ENCODE measurements at regions not wholly inside any gene's neighbourhood (a gene's known extent, or its start where the extent isn't known, plus 50 kb on each side); places are given as distances from the start of the nearest gene placed in this dataset.

DNA sequence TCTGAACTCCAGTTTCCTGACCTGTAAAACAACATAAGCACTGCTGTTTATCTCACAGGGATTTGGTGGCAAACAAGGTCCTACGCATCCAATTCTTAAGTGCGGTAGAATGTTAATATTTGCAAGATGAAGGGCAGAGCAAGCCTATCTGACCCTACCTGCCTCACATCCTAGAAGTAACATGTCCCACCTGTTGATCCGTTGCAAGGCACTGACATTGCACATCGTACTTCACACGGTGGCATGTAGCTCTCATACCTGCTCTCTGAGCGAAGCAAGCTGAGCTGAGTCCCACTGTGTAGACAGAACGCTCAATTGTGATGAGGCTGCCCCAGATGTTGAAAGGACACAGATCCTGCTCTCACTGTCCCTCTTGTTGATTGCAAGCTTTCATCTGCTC, 154.7 kb upstream of the PDE10A start (continued):
- TF ChIP-seq CTCF (IDR thresholded peaks at IDR 0.05) (no peak), SP1 (CRISPR knock-in tag; conservative IDR thresholded peaks at IDR 0.05) (no peak), ZNF121 (CRISPR knock-in tag; IDR thresholded peaks at IDR 0.05) (no peak), SMAD4 (CRISPR knock-in tag; IDR thresholded peaks at IDR 0.05) (no peak)

GRCh38 chr6:165817148-165817547, 154.1 kb upstream of the PDE10A start:
- POLR2A ChIA-PET = no interaction called here
- no peak for DNase-seq (ENCODE audit: low spot score)
- no peaks in the 10 kb centered on the region for H3K36me3 Mint-ChIP-seq
- no peak for ATAC-seq
- peaks cover 52% of the 10 kb centered on the region for H3K4me1 Mint-ChIP-seq
- no peak overlapping the region for H3K27ac Mint-ChIP-seq
- TF ChIP-seq, protein P1, sequence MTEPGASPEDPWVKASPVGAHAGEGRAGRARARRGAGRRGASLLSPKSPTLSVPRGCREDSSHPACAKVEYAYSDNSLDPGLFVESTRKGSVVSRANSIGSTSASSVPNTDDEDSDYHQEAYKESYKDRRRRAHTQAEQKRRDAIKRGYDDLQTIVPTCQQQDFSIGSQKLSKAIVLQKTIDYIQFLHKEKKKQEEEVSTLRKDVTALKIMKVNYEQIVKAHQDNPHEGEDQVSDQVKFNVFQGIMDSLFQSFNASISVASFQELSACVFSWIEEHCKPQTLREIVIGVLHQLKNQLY (CRISPR knock-in tag; IDR thresholded peaks at IDR 0.05) = no peak
- TF ChIP-seq STAT6 (CRISPR knock-in tag; conservative IDR thresholded peaks at IDR 0.05; ENCODE audit: low read depth) = no peak
- no peak for TF ChIP-seq TEAD4 (CRISPR knock-in tag; IDR thresholded peaks at IDR 0.05)
- TF ChIP-seq, protein P2, sequence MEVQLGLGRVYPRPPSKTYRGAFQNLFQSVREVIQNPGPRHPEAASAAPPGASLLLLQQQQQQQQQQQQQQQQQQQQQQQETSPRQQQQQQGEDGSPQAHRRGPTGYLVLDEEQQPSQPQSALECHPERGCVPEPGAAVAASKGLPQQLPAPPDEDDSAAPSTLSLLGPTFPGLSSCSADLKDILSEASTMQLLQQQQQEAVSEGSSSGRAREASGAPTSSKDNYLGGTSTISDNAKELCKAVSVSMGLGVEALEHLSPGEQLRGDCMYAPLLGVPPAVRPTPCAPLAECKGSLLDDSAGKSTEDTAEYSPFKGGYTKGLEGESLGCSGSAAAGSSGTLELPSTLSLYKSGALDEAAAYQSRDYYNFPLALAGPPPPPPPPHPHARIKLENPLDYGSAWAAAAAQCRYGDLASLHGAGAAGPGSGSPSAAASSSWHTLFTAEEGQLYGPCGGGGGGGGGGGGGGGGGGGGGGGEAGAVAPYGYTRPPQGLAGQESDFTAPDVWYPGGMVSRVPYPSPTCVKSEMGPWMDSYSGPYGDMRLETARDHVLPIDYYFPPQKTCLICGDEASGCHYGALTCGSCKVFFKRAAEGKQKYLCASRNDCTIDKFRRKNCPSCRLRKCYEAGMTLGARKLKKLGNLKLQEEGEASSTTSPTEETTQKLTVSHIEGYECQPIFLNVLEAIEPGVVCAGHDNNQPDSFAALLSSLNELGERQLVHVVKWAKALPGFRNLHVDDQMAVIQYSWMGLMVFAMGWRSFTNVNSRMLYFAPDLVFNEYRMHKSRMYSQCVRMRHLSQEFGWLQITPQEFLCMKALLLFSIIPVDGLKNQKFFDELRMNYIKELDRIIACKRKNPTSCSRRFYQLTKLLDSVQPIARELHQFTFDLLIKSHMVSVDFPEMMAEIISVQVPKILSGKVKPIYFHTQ (CRISPR knock-in tag; IDR thresholded peaks at IDR 0.05) = no peak
- TF ChIP-seq, protein P3, sequence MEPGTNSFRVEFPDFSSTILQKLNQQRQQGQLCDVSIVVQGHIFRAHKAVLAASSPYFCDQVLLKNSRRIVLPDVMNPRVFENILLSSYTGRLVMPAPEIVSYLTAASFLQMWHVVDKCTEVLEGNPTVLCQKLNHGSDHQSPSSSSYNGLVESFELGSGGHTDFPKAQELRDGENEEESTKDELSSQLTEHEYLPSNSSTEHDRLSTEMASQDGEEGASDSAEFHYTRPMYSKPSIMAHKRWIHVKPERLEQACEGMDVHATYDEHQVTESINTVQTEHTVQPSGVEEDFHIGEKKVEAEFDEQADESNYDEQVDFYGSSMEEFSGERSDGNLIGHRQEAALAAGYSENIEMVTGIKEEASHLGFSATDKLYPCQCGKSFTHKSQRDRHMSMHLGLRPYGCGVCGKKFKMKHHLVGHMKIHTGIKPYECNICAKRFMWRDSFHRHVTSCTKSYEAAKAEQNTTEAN (CRISPR knock-in tag; IDR thresholded peaks at IDR 0.05) = no peak
- TF ChIP-seq, protein P4, sequence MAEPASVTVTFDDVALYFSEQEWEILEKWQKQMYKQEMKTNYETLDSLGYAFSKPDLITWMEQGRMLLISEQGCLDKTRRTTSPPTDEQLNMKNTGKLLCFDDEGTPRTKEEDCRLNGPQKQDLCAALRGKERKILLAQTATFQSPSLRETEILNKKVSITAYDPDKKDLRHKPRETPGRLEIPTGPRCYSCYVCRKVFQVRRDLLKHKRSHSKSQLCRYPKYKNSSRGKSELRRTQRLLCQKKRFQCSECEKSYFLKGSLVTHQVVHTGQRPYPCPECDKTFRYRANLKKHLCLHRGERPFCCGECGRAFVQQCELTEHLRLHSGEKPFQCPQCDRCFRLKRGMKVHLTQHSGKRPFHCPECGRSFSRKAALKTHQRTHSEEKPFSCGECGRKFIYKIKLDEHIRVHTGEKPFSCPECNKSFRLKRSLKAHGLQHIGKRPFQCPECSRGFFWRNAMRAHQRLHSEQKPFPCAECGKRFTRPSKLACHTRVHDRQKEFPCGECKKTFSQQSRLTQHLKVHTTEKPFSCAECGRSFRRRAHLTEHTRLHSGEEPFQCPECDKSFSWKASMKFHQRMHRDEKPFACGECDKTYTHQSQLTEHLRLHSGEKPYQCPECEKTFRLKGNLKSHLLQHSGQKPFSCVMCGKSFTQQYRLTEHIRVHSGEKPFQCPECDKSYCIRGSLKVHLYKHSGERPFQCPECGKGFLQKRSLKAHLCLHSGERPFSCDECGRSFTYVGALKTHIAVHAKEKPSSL (CRISPR knock-in tag; conservative IDR thresholded peaks at IDR 0.05) = no peak
- TF ChIP-seq SMAD3 (CRISPR knock-in tag; IDR thresholded peaks at IDR 0.05; ENCODE audit: borderline replicate concordance) = no peak
- no peak for TF ChIP-seq SP1 (CRISPR knock-in tag; conservative IDR thresholded peaks at IDR 0.05)
- no peak for TF ChIP-seq GTF2I (CRISPR knock-in tag; conservative IDR thresholded peaks at IDR 0.05)
- TF ChIP-seq, protein P5, sequence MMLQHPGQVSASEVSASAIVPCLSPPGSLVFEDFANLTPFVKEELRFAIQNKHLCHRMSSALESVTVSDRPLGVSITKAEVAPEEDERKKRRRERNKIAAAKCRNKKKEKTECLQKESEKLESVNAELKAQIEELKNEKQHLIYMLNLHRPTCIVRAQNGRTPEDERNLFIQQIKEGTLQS (CRISPR knock-in tag; conservative IDR thresholded peaks at IDR 0.05) = no peak
- TF ChIP-seq, protein P6, sequence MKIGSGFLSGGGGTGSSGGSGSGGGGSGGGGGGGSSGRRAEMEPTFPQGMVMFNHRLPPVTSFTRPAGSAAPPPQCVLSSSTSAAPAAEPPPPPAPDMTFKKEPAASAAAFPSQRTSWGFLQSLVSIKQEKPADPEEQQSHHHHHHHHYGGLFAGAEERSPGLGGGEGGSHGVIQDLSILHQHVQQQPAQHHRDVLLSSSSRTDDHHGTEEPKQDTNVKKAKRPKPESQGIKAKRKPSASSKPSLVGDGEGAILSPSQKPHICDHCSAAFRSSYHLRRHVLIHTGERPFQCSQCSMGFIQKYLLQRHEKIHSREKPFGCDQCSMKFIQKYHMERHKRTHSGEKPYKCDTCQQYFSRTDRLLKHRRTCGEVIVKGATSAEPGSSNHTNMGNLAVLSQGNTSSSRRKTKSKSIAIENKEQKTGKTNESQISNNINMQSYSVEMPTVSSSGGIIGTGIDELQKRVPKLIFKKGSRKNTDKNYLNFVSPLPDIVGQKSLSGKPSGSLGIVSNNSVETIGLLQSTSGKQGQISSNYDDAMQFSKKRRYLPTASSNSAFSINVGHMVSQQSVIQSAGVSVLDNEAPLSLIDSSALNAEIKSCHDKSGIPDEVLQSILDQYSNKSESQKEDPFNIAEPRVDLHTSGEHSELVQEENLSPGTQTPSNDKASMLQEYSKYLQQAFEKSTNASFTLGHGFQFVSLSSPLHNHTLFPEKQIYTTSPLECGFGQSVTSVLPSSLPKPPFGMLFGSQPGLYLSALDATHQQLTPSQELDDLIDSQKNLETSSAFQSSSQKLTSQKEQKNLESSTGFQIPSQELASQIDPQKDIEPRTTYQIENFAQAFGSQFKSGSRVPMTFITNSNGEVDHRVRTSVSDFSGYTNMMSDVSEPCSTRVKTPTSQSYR (CRISPR knock-in tag; IDR thresholded peaks at IDR 0.05) = no peak
- no peak for TF ChIP-seq EMX1 (CRISPR knock-in tag; IDR thresholded peaks at IDR 0.05)
- TF ChIP-seq SMAD4 (CRISPR knock-in tag; IDR thresholded peaks at IDR 0.05) = no peak
- no peak for TF ChIP-seq CREB1 (CRISPR knock-in tag; IDR thresholded peaks at IDR 0.05)
- no peak for TF ChIP-seq ESRRA (CRISPR knock-in tag; IDR thresholded peaks at IDR 0.05; ENCODE audit: borderline replicate concordance)
- TF ChIP-seq TCF7 (CRISPR knock-in tag; IDR thresholded peaks at IDR 0.05; ENCODE audit: low read depth) = no peak
- no peak for TF ChIP-seq FOXJ3 (CRISPR knock-in tag; IDR thresholded peaks at IDR 0.05; ENCODE audit: borderline replicate concordance)
- no peak for TF ChIP-seq IRF1 (CRISPR knock-in tag; IDR thresholded peaks at IDR 0.05)
- no peaks in the 10 kb centered on the region for H3K9me3 Mint-ChIP-seq
- H3K4me3 Mint-ChIP-seq = no peak overlapping the region
- CTCF ChIA-PET = no interaction called here
- peaks cover 5% of the 10 kb centered on the region; the same call in 1 of the 2 replicates for H3K27me3 Mint-ChIP-seq (ENCODE audit: low read depth)
